ENCODE measurements at regions not wholly inside any gene's neighbourhood (a gene's known extent, or its start where the extent isn't known, plus 50 kb on each side); places are given as distances from the start of the nearest gene placed in this dataset.

- Histone ChIP-seq H3K4me1 (ENCODE audit: control insufficient read depth in 2 of 2, insufficient read depth in 2 of 2, low read length in 2 of 2) (no peaks in the 10 kb centered on the region), H3K9me3 (ENCODE audit: control insufficient read depth in 2 of 2, insufficient read depth in 1 of 2, low read length in 1 of 2) (no peaks in the 10 kb centered on the region), H3K36me3 (ENCODE audit: control insufficient read depth in 2 of 2, insufficient read depth in 2 of 2, low read length in 1 of 2) (no peaks in the 10 kb centered on the region), H3K27ac (ENCODE audit: low read depth in 1 of 2, low read length in 1 of 2) (no peak overlapping the region), H3K4me3 (ENCODE audit: low read length in 2 of 2) (no peak overlapping the region), H3K27me3 (ENCODE audit: control insufficient read depth in 2 of 2, insufficient read depth in 1 of 2, low read length in 1 of 2) (no peaks in the 10 kb centered on the region)
- DNase-seq (ENCODE audit: low read depth in 6 of 9, low spot score in 9 of 9) = no peak
- 90% methylated on average over 6 of the region's 6 CpGs for WGBS
These were observed 236.4 kb upstream of the TMEM72 start for GRCh38 chr10:44674536-44675386.

DNA sequence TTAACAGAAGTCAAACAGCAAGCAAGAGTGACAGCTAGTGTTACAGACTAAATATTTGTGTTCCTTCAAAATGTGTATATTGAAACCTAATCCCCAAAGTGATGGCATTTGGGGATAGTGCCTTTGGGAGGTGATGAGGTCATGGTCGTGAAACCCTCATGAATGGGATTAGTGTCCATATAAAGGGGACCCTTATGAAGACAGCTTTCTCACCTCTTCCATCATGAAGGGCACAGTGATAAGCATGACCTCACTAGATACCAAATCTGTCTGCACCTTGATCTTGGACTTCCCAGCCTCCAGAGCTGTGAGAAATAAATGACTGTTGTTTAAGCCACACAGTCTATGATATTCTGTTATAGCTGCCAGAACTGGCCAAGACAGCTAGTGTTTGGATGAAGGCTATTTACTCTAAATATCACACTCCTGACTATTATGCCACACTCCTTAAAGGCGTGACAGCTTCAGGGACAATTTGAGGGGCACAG lies 235.7 kb upstream of the TMEM72 start:
- Histone ChIP-seq H3K27ac (ENCODE audit: low read depth in 1 of 2, low read length in 1 of 2) (no peak overlapping the region), H3K4me3 (ENCODE audit: low read length in 2 of 2) (no peak overlapping the region), H3K36me3 (ENCODE audit: control insufficient read depth in 2 of 2, insufficient read depth in 2 of 2, low read length in 1 of 2) (no peaks in the 10 kb centered on the region), H3K27me3 (ENCODE audit: control insufficient read depth in 2 of 2, insufficient read depth in 1 of 2, low read length in 1 of 2) (no peaks in the 10 kb centered on the region), H3K4me1 (ENCODE audit: control insufficient read depth in 2 of 2, insufficient read depth in 2 of 2, low read length in 2 of 2) (no peaks in the 10 kb centered on the region), H3K9me3 (ENCODE audit: control insufficient read depth in 2 of 2, insufficient read depth in 1 of 2, low read length in 1 of 2) (no peaks in the 10 kb centered on the region)
- DNase-seq (ENCODE audit: low read depth in 6 of 9, low spot score in 9 of 9) = no peak
- WGBS = 88% methylated on average over 2 of the region's 2 CpGs

- no peak overlapping the region for H3K4me3 ChIP-seq (ENCODE audit: low read length in 2 of 2)
- no peaks in the 10 kb centered on the region for H3K9me3 ChIP-seq (ENCODE audit: control insufficient read depth in 2 of 2, insufficient read depth in 1 of 2, low read length in 1 of 2)
- WGBS = 96% methylated on average over 6 of the region's 6 CpGs
- H3K4me1 ChIP-seq (ENCODE audit: control insufficient read depth in 2 of 2, insufficient read depth in 2 of 2, low read length in 2 of 2) = no peaks in the 10 kb centered on the region
- H3K36me3 ChIP-seq (ENCODE audit: control insufficient read depth in 2 of 2, insufficient read depth in 2 of 2, low read length in 1 of 2) = no peaks in the 10 kb centered on the region
- no peak overlapping the region for H3K27ac ChIP-seq (ENCODE audit: low read depth in 1 of 2, low read length in 1 of 2)
- H3K27me3 ChIP-seq (ENCODE audit: control insufficient read depth in 2 of 2, insufficient read depth in 1 of 2, low read length in 1 of 2) = no peaks in the 10 kb centered on the region
- DNase-seq (ENCODE audit: low read depth in 6 of 9, low spot score in 9 of 9) = no peak
These were observed 230.4 kb upstream of the TMEM72 start for GRCh38 chr10:44680764-44681163.

GRCh38 chr10:44682507-44682906 lies 228.6 kb upstream of the TMEM72 start:
- 98% methylated on average over 7 of the region's 7 CpGs for WGBS
- Histone ChIP-seq H3K27ac (ENCODE audit: low read depth in 1 of 2, low read length in 1 of 2) (no peak overlapping the region), H3K4me1 (ENCODE audit: control insufficient read depth in 2 of 2, insufficient read depth in 2 of 2, low read length in 2 of 2) (no peaks in the 10 kb centered on the region), H3K36me3 (ENCODE audit: control insufficient read depth in 2 of 2, insufficient read depth in 2 of 2, low read length in 1 of 2) (no peaks in the 10 kb centered on the region), H3K4me3 (ENCODE audit: low read length in 2 of 2) (no peak overlapping the region), H3K9me3 (ENCODE audit: control insufficient read depth in 2 of 2, insufficient read depth in 1 of 2, low read length in 1 of 2) (no peaks in the 10 kb centered on the region), H3K27me3 (ENCODE audit: control insufficient read depth in 2 of 2, insufficient read depth in 1 of 2, low read length in 1 of 2) (no peaks in the 10 kb centered on the region)
- DNase-seq (ENCODE audit: low read depth in 6 of 9, low spot score in 9 of 9) = no peak

- H3K9me3 ChIP-seq (ENCODE audit: control insufficient read depth in 2 of 2, insufficient read depth in 1 of 2, low read length in 1 of 2) = no peaks in the 10 kb centered on the region
- H3K4me3 ChIP-seq (ENCODE audit: low read length in 2 of 2) = no peak overlapping the region
- H3K27me3 ChIP-seq (ENCODE audit: control insufficient read depth in 2 of 2, insufficient read depth in 1 of 2, low read length in 1 of 2) = no peaks in the 10 kb centered on the region
- no peaks in the 10 kb centered on the region for H3K36me3 ChIP-seq (ENCODE audit: control insufficient read depth in 2 of 2, insufficient read depth in 2 of 2, low read length in 1 of 2)
- DNase-seq (ENCODE audit: low read depth in 6 of 9, low spot score in 9 of 9) = no peak
- H3K4me1 ChIP-seq (ENCODE audit: control insufficient read depth in 2 of 2, insufficient read depth in 2 of 2, low read length in 2 of 2) = no peaks in the 10 kb centered on the region
- WGBS = 95% methylated on average over 2 of the region's 2 CpGs
- H3K27ac ChIP-seq (ENCODE audit: low read depth in 1 of 2, low read length in 1 of 2) = no peak overlapping the region
These were observed 226.5 kb upstream of the TMEM72 start for GRCh38 chr10:44684661-44685060.

DNA sequence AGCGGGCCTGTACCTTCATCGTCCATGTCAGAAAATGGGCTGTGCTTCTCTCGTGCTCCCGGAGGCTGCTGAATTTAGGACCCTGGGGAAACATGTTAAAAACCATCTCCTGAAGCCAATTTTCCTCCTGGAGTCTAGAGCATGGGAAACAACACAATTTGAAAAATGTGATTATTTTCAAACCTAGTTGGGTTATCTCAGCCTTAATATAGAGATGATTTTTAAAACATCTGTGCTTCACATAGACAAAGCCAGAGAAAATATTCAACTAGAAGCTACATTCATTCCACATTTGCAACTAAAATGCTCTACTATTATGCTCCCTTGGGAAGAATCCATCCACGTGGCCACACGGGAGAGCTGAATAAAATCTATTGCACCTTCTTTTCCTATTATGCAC lies 225.9 kb upstream of the TMEM72 start:
- Histone ChIP-seq H3K27me3 (ENCODE audit: control insufficient read depth in 2 of 2, insufficient read depth in 1 of 2, low read length in 1 of 2) (no peaks in the 10 kb centered on the region), H3K4me1 (ENCODE audit: control insufficient read depth in 2 of 2, insufficient read depth in 2 of 2, low read length in 2 of 2) (no peaks in the 10 kb centered on the region), H3K4me3 (ENCODE audit: low read length in 2 of 2) (no peak overlapping the region), H3K27ac (ENCODE audit: low read depth in 1 of 2, low read length in 1 of 2) (no peak overlapping the region), H3K9me3 (ENCODE audit: control insufficient read depth in 2 of 2, insufficient read depth in 1 of 2, low read length in 1 of 2) (no peaks in the 10 kb centered on the region), H3K36me3 (ENCODE audit: control insufficient read depth in 2 of 2, insufficient read depth in 2 of 2, low read length in 1 of 2) (no peaks in the 10 kb centered on the region)
- 95% methylated on average over 6 of the region's 6 CpGs for WGBS
- DNase-seq (ENCODE audit: low read depth in 6 of 9, low spot score in 9 of 9) = no peak

DNA sequence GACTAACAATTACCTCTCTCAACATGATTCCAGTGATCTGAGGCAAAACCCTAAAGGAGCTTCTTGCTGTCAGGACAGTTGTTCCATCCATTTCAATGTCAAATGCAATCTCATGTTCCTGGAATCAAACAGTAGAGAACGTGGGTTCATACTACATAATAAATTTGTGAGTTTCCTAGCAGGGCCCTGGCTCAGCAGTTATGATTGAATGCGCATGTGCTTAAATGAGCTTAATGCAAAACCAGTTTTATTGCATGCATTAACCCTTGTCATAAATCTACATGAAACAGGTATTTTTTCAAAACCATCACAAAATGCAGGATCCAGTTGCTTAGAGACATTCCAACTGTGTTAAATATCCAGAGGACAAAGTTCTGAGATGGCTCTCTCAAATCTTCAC lies 225.4 kb upstream of the TMEM72 start:
- no peak overlapping the region for H3K27ac ChIP-seq (ENCODE audit: low read depth in 1 of 2, low read length in 1 of 2)
- WGBS = 91% methylated on average over 2 of the region's 2 CpGs
- no peak for DNase-seq (ENCODE audit: low read depth in 6 of 9, low spot score in 9 of 9)
- H3K4me1 ChIP-seq (ENCODE audit: control insufficient read depth in 2 of 2, insufficient read depth in 2 of 2, low read length in 2 of 2) = no peaks in the 10 kb centered on the region
- H3K4me3 ChIP-seq (ENCODE audit: low read length in 2 of 2) = no peak overlapping the region
- H3K9me3 ChIP-seq (ENCODE audit: control insufficient read depth in 2 of 2, insufficient read depth in 1 of 2, low read length in 1 of 2) = no peaks in the 10 kb centered on the region
- no peaks in the 10 kb centered on the region for H3K36me3 ChIP-seq (ENCODE audit: control insufficient read depth in 2 of 2, insufficient read depth in 2 of 2, low read length in 1 of 2)
- H3K27me3 ChIP-seq (ENCODE audit: control insufficient read depth in 2 of 2, insufficient read depth in 1 of 2, low read length in 1 of 2) = no peaks in the 10 kb centered on the region

DNA sequence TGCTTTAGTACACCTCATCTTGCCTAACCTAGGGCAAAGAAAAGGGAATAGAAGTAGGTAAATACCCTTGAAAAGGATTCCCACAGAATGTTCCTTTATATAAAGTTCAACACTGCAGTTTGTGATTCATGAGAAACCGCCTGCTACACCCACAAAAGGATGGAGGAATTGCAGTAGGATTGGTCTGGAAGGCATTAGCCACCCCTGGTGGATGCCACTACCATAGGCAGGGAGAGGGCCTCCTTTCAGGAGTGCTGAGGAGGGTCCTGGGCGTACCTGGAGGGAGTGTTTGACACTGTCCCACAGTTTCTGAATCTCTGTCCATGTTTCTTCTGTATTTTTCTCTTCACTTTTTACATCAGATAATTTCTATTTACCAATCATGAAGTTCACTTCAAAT lies 221.8 kb upstream of the TMEM72 start:
- H3K27ac ChIP-seq (ENCODE audit: low read depth in 1 of 2, low read length in 1 of 2) = no peak overlapping the region
- H3K36me3 ChIP-seq (ENCODE audit: control insufficient read depth in 2 of 2, insufficient read depth in 2 of 2, low read length in 1 of 2) = no peaks in the 10 kb centered on the region
- no peak for DNase-seq (ENCODE audit: low read depth in 6 of 9, low spot score in 9 of 9)
- H3K9me3 ChIP-seq (ENCODE audit: control insufficient read depth in 2 of 2, insufficient read depth in 1 of 2, low read length in 1 of 2) = no peaks in the 10 kb centered on the region
- H3K4me1 ChIP-seq (ENCODE audit: control insufficient read depth in 2 of 2, insufficient read depth in 2 of 2, low read length in 2 of 2) = no peaks in the 10 kb centered on the region
- no peaks in the 10 kb centered on the region for H3K27me3 ChIP-seq (ENCODE audit: control insufficient read depth in 2 of 2, insufficient read depth in 1 of 2, low read length in 1 of 2)
- no peak overlapping the region for H3K4me3 ChIP-seq (ENCODE audit: low read length in 2 of 2)
- 93% methylated on average over 2 of the region's 2 CpGs for WGBS

DNA sequence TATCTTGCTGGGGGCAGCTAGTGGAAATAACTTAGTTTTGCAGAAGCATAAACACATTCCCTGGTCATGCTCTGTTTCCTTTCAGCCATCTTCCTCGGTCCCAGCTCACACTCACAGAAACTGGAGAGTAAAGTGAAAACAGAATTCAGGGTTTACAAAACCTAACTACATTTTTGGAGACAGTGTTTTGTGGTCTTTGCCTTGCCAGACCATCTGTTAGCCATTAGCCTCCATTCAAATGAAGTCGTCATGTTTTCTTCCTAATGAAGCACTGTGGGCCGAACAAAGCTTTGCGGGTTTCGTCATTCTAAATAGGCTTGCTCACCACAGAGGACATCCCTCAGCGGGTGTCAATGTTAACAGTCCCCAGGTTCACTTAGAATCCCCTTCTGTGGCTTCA lies 214.6 kb upstream of the TMEM72 start:
- Histone ChIP-seq H3K27me3 (ENCODE audit: control insufficient read depth in 2 of 2, insufficient read depth in 1 of 2, low read length in 1 of 2) (no peaks in the 10 kb centered on the region), H3K27ac (ENCODE audit: low read depth in 1 of 2, low read length in 1 of 2) (no peak overlapping the region), H3K4me1 (ENCODE audit: control insufficient read depth in 2 of 2, insufficient read depth in 2 of 2, low read length in 2 of 2) (no peaks in the 10 kb centered on the region), H3K9me3 (ENCODE audit: control insufficient read depth in 2 of 2, insufficient read depth in 1 of 2, low read length in 1 of 2) (no peaks in the 10 kb centered on the region), H3K4me3 (ENCODE audit: low read length in 2 of 2) (no peak overlapping the region), H3K36me3 (ENCODE audit: control insufficient read depth in 2 of 2, insufficient read depth in 2 of 2, low read length in 1 of 2) (no peaks in the 10 kb centered on the region)
- no peak for DNase-seq (ENCODE audit: low read depth in 6 of 9, low spot score in 9 of 9)
- 94% methylated on average over 6 of the region's 6 CpGs for WGBS

Measured in thymus (tissue), 11 donors.